PC-3 (cell line): ENCODE measurements at regions not wholly inside any gene's neighbourhood (a gene's known extent, or its start where the extent isn't known, plus 50 kb on each side); places are given as distances from the start of the nearest gene placed in this dataset.

ENCODE experiments used
- CTCF ChIP-seq: fragments of 300-600 bp; sonication (generic); conservative IDR thresholded peaks from 2 replicates; pipeline ENCODE4 v1.5.1; 2017; ENCODE audit warnings: antibody characterized with exemption, low read depth, mild to moderate bottlenecking, low read length
- EZH2 ChIP-seq: fragments of 300-600 bp; sonication (generic); IDR thresholded peaks from one replicate; pipeline ENCODE4 v1.6.1; 2017; ENCODE audit warnings: antibody characterized with exemption, mild to moderate bottlenecking, low read length; ENCODE audit not compliant: unreplicated experiment

DNA sequence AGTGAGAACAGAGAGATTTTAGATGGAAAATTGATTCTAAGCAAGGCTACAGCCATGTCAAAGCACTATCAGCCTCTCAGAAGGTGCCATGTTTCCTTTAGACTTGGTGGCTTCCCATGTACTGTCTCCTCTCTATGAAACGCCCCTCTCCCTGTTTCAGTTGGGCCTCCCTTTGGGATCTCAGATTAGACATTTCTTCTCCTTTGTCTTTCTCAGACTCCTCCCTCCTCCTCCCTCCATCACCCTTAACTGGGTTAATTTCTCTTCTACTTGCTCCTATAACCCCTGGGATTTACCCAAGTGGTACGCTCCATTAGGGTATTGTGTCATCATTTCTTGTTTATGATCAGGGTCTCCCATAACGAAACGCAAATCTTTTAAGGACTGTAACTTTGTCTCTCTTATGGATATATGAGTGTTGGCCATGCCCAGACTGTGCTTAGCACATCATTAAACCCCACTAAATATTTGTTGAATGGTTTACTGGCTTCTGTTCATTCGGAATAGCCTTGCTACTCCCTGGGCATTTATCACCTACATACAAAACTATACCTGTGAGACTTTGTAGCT, 106.8 kb downstream of the FAM9B start:
- TF ChIP-seq CTCF, result no peak
- TF ChIP-seq EZH2, result no peak
